ENCODE measurements at regions not wholly inside any gene's neighbourhood (a gene's known extent, or its start where the extent isn't known, plus 50 kb on each side); places are given as distances from the start of the nearest gene placed in this dataset.
A peak's percentile ranks its signal among the peaks of the same experiment; 100 is the strongest.

GRCh38 chr7:46696741-46697140, 775.7 kb upstream of the IGFBP3 start (continued):
- TF ChIP-seq REST (IDR thresholded peaks at IDR 0.05; ENCODE audit: low read depth): no peak
- TF ChIP-seq POLR2AphosphoS5 (IDR thresholded peaks at IDR 0.05; ENCODE audit: low read depth, low read length): no peak

GRCh38 chr7:46695051-46695708, 774.1 kb upstream of the IGFBP3 start:
- TF ChIP-seq RAD21 (IDR thresholded peaks at IDR 0.05; ENCODE audit: low read depth): peak; percentile 44; the same call in 1 of the 2 replicates
- TF ChIP-seq CTCF (IDR thresholded peaks at IDR 0.05 in 2 of 3, conservative IDR thresholded peaks at IDR 0.05 in 1 of 3; ENCODE audit: borderline replicate concordance in 1 of 3, insufficient read depth in 1 of 3, low read depth in 2 of 3, low read length in 2 of 3): peak in 2 of 3 experiments; percentile 8 to 40; a peak in 3 of 6 replicates
- TF ChIP-seq EZH2phosphoT487 (IDR thresholded peaks at IDR 0.05; ENCODE audit: borderline replicate concordance): no peak
- no peak for TF ChIP-seq ZNF274 (IDR thresholded peaks at IDR 0.05; ENCODE audit: low read depth, low read length)
- TF ChIP-seq POLR2A (IDR thresholded peaks at IDR 0.05; ENCODE audit: borderline replicate concordance, extremely low read depth, insufficient read depth, insufficient read length): no peak
- Histone ChIP-seq H3K36me3 (ENCODE audit: control insufficient read depth in 1 of 2, insufficient read depth in 2 of 2, low read length in 2 of 2) (no peaks in the 10 kb centered on the region), H3K9me3 (ENCODE audit: control insufficient read depth in 1 of 2, insufficient read depth in 1 of 2, low read depth in 1 of 2, low read length in 2 of 2) (no peaks in the 10 kb centered on the region), H4K20me1 (ENCODE audit: insufficient read depth) (no peaks in the 10 kb centered on the region), H3K4me1 (ENCODE audit: control insufficient read depth in 1 of 2, insufficient read depth in 2 of 2, low read length in 2 of 2) (peaks cover 5 to 9% of the 10 kb centered on the region in 2 experiments; a peak in 3 of 4 replicates), H3K27me3 (ENCODE audit: insufficient read depth, low read length) (no peaks in the 10 kb centered on the region), H3K9me2 (ENCODE audit: insufficient read depth) (no peaks in the 10 kb centered on the region), H3K4me2 (ENCODE audit: low read length) (peak overlapping the region; percentile 5; the same call in 1 of the 2 replicates), H3K4me3 (replicated peaks in 1 of 2; ENCODE audit: low read depth in 1 of 2, low read length in 2 of 2) (no peak overlapping the region), H3K79me2 (ENCODE audit: insufficient read depth, low read length) (no peaks in the 10 kb centered on the region), H3K9ac (ENCODE audit: low read length) (no peak overlapping the region), H2AFZ (ENCODE audit: low read depth, low read length, poor library complexity, severe bottlenecking) (peak overlapping the region; percentile 95), H3K27ac (ENCODE audit: low read depth, low read length) (no peak overlapping the region)
- DNase-seq (ENCODE audit: low read depth, low spot score): peak; percentile 8
- ATAC-seq: peak; percentile 58; the same call in 1 of the 2 replicates
- no TSS peak for BruUV-seq (replicated peaks)
- intact Hi-C loops (cut with micrococcal nuclease): no loop called here
- ChIA-PET POLR2A (no interaction called here), CTCF (interaction anchor here (0.5 to 1.4 kb wide), 4 partner anchors 11 to 484 kb away, joined by 3 to 5 read pairs (median 3); no protein-coding TSS in a partner anchor), RAD21 (ENCODE audit: low non-redundant PET in 1 of 2, low total read pairs in 2 of 2, uncharacterized antibody in 2 of 2, unreplicated experiment in 2 of 2) (no interaction called here)
